ENCODE measurements at regions not wholly inside any gene's neighbourhood (a gene's known extent, or its start where the extent isn't known, plus 50 kb on each side); places are given as distances from the start of the nearest gene placed in this dataset.

GRCh38 chr22:27008454-27008853 is 351.1 kb downstream of the MIAT start:
- peaks cover 0 to 4% of the 10 kb centered on the region in 2 experiments for H4K20me1 ChIP-seq (replicated peaks in 1 of 2; ENCODE audit: control insufficient read depth in 1 of 2, insufficient read depth in 2 of 2, low read length in 2 of 2)
- no peak overlapping the region for H3K18ac ChIP-seq (ENCODE audit: extremely low read depth, low read length)
- ChIA-PET POLR2A (ENCODE audit: partially characterized antibody) (no interaction called here), CTCF (ENCODE audit: partially characterized antibody) (no interaction called here)
- TF ChIP-seq ATF3 (IDR thresholded peaks at IDR 0.05; ENCODE audit: insufficient read depth, low read depth, low read length) (no peak), BCL11A (IDR thresholded peaks at IDR 0.05; ENCODE audit: low read depth in 2 of 2, low read length in 2 of 2) (no peak), SIN3A (conservative IDR thresholded peaks at IDR 0.05 in 1 of 2, IDR thresholded peaks at IDR 0.05 in 1 of 2; ENCODE audit: low read depth in 1 of 2, low read length in 2 of 2) (no peak), POLR2A (IDR thresholded peaks at IDR 0.05; ENCODE audit: control extremely low read depth in 1 of 2, low read depth in 2 of 2, low read length in 2 of 2) (no peak), CREB1 (IDR thresholded peaks at IDR 0.05) (no peak), MAFK (IDR thresholded peaks at IDR 0.05; ENCODE audit: low read depth, low read length) (no peak), EZH2 (IDR thresholded peaks at IDR 0.05; ENCODE audit: low read depth, low read length, severe bottlenecking) (no peak), ASH2L (IDR thresholded peaks at IDR 0.05; ENCODE audit: low read length) (no peak), NANOG (IDR thresholded peaks at IDR 0.05; ENCODE audit: insufficient read depth, low read depth, low read length, poor library complexity, severe bottlenecking) (no peak), POLR2AphosphoS5 (IDR thresholded peaks at IDR 0.05; ENCODE audit: low read depth, low read length) (no peak), TAF1 (IDR thresholded peaks at IDR 0.05; ENCODE audit: low read depth, low read length) (no peak), CHD1 (IDR thresholded peaks at IDR 0.05; ENCODE audit: low read depth, low read length) (no peak), RXRA (IDR thresholded peaks at IDR 0.05; ENCODE audit: insufficient read depth, low read depth, low read length) (no peak)
- no peaks in the 10 kb centered on the region; a peak in 1 of 8 replicates for H3K36me3 ChIP-seq (ENCODE audit: control insufficient read depth in 2 of 4, insufficient read depth in 4 of 4, low read length in 3 of 4)
- no peak overlapping the region for H2AFZ ChIP-seq (ENCODE audit: low read length)
- H2BK5ac ChIP-seq (ENCODE audit: low read depth, low read length), result no peak overlapping the region
- H3K9ac ChIP-seq (replicated peaks in 1 of 4; ENCODE audit: extremely low read depth in 1 of 4, low read depth in 3 of 4, low read length in 3 of 4), result no peak overlapping the region
- H2BK15ac ChIP-seq (ENCODE audit: low read length), result no peak overlapping the region
- WGBS, 2 experiments (ENCODE audit: extremely low coverage in 1 of 2, insufficient coverage in 1 of 2, insufficient read length in 1 of 2, insufficient replicate concordance in 2 of 2, low coverage in 1 of 2, low lambda C conversion rate in 2 of 2, missing lambda C conversion rate in 1 of 2), result 90% methylated on average over 1 of the region's 1 CpG; no CpG with 5 or more reads in 1 of the 2 experiments
- H2AK5ac ChIP-seq (ENCODE audit: low read depth, low read length), result peak overlapping the region; percentile 17; the same call in 1 of the 2 replicates
- H2BK120ac ChIP-seq (replicated peaks; ENCODE audit: low read depth, low read length), result no peak overlapping the region
- FAIRE-seq (no peak), DNase-seq (ENCODE audit: low read depth in 1 of 2, low spot score in 2 of 2) (no peak)
- no peak overlapping the region for H4K8ac ChIP-seq (ENCODE audit: extremely low read depth, insufficient read depth, low read length)
- H2BK20ac ChIP-seq (ENCODE audit: low read length), result no peak overlapping the region
- no peak overlapping the region for H3K4me3 ChIP-seq (ENCODE audit: extremely low read depth in 1 of 4, insufficient read depth in 2 of 4, low read depth in 3 of 4, low read length in 4 of 4)
- peak overlapping the region; percentile 88 for H3K56ac ChIP-seq (replicated peaks; ENCODE audit: insufficient read length, low read depth, low read length)
- H4K5ac ChIP-seq (ENCODE audit: insufficient read length, low read depth, low read length), result no peak overlapping the region
- no peak overlapping the region for H2BK12ac ChIP-seq (ENCODE audit: low read depth, low read length)
- no peaks in the 10 kb centered on the region for H3K4me1 ChIP-seq (replicated peaks in 1 of 4; ENCODE audit: control insufficient read depth in 3 of 4, insufficient read depth in 4 of 4, low read length in 3 of 4)
- no peak overlapping the region for H3K27ac ChIP-seq (ENCODE audit: low read depth, low read length)
- H3K79me2 ChIP-seq (ENCODE audit: control insufficient read depth in 1 of 2, insufficient read depth in 2 of 2, low read length in 2 of 2), result no peaks in the 10 kb centered on the region
- H3K23ac ChIP-seq (ENCODE audit: insufficient read length), result no peak overlapping the region
- H3K4me2 ChIP-seq (ENCODE audit: insufficient read depth in 1 of 2, low read depth in 2 of 2, low read length in 2 of 2), result no peak overlapping the region
- H4K91ac ChIP-seq (replicated peaks; ENCODE audit: insufficient read length, low read length), result no peak overlapping the region
- no peaks in the 10 kb centered on the region for H3K79me1 ChIP-seq (ENCODE audit: low read depth, low read length)
- H3K23me2 ChIP-seq (ENCODE audit: low read depth, low read length), result peaks cover 5% of the 10 kb centered on the region; the same call in 1 of the 2 replicates
- H3K4ac ChIP-seq (replicated peaks; ENCODE audit: insufficient read length, low read depth, low read length), result no peak overlapping the region
- no peaks in the 10 kb centered on the region for H3K27me3 ChIP-seq (replicated peaks in 1 of 4; ENCODE audit: control insufficient read depth in 3 of 4, extremely low read depth in 1 of 4, insufficient read depth in 3 of 4, low read length in 3 of 4)
- peaks cover 7% of the 10 kb centered on the region in 2 experiments for H3K9me3 ChIP-seq (ENCODE audit: insufficient read depth in 2 of 2, low read depth in 1 of 2, low read length in 1 of 2)
- H3K14ac ChIP-seq (ENCODE audit: insufficient read length), result no peak overlapping the region

All from H1 (cell line).